Lower leg skin (tissue), 3 donors: ENCODE measurements at regions not wholly inside any gene's neighbourhood (a gene's known extent, or its start where the extent isn't known, plus 50 kb on each side); places are given as distances from the start of the nearest gene placed in this dataset.

Source experiments
- POLR2A ChIP-seq, 2 donors: fragments of 450-650 bp; IDR thresholded peaks; one replicate each; pipeline ENCODE4 v1.6.1; 2016 to 2017; ENCODE audit warnings: antibody characterized with exemption in 2 of 2, mild to moderate bottlenecking in 1 of 2, moderate library complexity in 1 of 2
- TF ChIP-seq, protein P1 (sequence below), 3 donors: fragments of 450-650 bp; IDR thresholded peaks; one replicate each; pipeline ENCODE4 v1.5.1; 2016; ENCODE audit warnings: antibody characterized with exemption in 3 of 3, mild to moderate bottlenecking in 3 of 3, moderate library complexity in 2 of 3

DNA sequence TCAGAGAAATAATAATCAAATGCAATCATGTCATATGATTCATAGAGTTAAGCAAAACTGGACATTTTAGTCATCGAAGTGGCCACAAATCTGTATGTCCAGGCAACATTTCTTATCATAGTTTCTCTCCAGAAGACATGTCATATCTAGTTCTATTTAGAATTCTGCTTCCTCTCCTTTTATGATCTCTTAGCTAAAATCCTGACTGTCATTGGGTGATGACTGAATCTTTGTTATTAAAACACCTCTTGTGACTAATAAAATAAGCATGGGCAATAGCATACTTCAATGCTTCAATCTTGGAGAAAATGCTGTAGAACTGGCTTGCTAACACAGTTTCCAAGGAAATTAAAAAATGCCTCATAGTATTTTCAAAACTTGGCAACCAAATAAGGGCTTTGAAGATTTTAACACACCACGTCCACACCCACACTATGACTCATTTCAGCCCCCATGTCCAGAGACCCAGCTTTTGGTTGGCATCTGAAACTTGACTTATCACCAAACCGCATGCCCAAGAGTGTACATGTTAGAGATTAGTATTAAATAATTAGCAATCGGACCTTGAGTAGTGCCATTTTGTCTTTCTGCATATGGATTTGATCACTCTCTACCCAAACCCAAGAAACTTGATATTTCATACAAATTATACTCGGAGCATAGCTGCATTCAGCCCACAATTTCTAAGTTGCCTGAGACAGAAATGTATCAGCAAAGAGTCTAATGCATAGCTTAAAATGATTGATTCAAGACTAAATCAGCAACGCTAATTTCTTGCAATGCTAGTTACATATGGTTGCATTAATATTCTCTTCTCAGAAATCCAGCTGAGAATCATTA, 106.5 kb upstream of the ETAA1 start:
- TF ChIP-seq, protein P1, sequence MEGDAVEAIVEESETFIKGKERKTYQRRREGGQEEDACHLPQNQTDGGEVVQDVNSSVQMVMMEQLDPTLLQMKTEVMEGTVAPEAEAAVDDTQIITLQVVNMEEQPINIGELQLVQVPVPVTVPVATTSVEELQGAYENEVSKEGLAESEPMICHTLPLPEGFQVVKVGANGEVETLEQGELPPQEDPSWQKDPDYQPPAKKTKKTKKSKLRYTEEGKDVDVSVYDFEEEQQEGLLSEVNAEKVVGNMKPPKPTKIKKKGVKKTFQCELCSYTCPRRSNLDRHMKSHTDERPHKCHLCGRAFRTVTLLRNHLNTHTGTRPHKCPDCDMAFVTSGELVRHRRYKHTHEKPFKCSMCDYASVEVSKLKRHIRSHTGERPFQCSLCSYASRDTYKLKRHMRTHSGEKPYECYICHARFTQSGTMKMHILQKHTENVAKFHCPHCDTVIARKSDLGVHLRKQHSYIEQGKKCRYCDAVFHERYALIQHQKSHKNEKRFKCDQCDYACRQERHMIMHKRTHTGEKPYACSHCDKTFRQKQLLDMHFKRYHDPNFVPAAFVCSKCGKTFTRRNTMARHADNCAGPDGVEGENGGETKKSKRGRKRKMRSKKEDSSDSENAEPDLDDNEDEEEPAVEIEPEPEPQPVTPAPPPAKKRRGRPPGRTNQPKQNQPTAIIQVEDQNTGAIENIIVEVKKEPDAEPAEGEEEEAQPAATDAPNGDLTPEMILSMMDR (IDR thresholded peaks at IDR 0.05), result no peak
- no peak for TF ChIP-seq POLR2A (IDR thresholded peaks at IDR 0.05)
